Aorta (tissue), 5 donors: ENCODE measurements at regions not wholly inside any gene's neighbourhood (a gene's known extent, or its start where the extent isn't known, plus 50 kb on each side); places are given as distances from the start of the nearest gene placed in this dataset.

Experiments used
- ATAC-seq: fragments of 200-7000 bp; cut with Tn5 transposase; one replicate; pipeline ENCODE4 v1.9.1; 2022; ENCODE audit warnings: moderate library complexity; ENCODE audit not compliant: low FRiP score
- DNase-seq, 2 donors: peaks; one replicate each; pipeline ENCODE4 v3.0.0-alpha.2; 2020
- H3K27ac ChIP-seq, 2 donors: one replicate each; pipeline ENCODE4 v1.5.1; 2013; ENCODE audit warnings: low read length in 2 of 2, mild to moderate bottlenecking in 2 of 2, moderate library complexity in 2 of 2, control low read depth in 1 of 2, inconsistent platforms in 1 of 2, low read depth in 1 of 2
- H3K27me3 ChIP-seq, 2 donors: one replicate each; pipeline ENCODE4 v1.6.1; 2013; ENCODE audit warnings: control low read depth in 1 of 2, low read length in 1 of 2, mild to moderate bottlenecking in 1 of 2, moderate library complexity in 1 of 2; ENCODE audit not compliant: insufficient read depth in 2 of 2, control insufficient read depth in 1 of 2
- H3K36me3 ChIP-seq, 2 donors: one replicate each; pipeline ENCODE4 v1.6.1; 2013; ENCODE audit warnings: control low read depth in 1 of 2, low read length in 1 of 2, mild to moderate bottlenecking in 1 of 2; ENCODE audit not compliant: insufficient read depth in 2 of 2, control insufficient read depth in 1 of 2
- H3K4me1 ChIP-seq, 2 donors: one replicate each; pipeline ENCODE4 v1.6.1; 2013; ENCODE audit warnings: low read length in 2 of 2, control low read depth in 1 of 2, mild to moderate bottlenecking in 1 of 2, moderate library complexity in 1 of 2; ENCODE audit not compliant: insufficient read depth in 2 of 2, control insufficient read depth in 1 of 2
- H3K4me3 ChIP-seq, 2 donors: one replicate each; pipeline ENCODE4 v1.5.1; 2013; ENCODE audit warnings: low read length in 2 of 2, control low read depth in 1 of 2, mild to moderate bottlenecking in 1 of 2
- H3K9me3 ChIP-seq: one replicate; pipeline ENCODE4 v1.6.1; 2013; ENCODE audit warnings: mild to moderate bottlenecking, low read length; ENCODE audit not compliant: control insufficient read depth
- WGBS, 2 donors: extraction: QIAGEN DNeasy Blood & Tissue Kit; methylation state at CpG; one replicate each; pipeline ENCODE4 v1.1.7; 2013; 5-methylcytosine and 5-hydroxymethylcytosine counted together
- intact Hi-C, 2 donors: fragments of 100-400 bp; cut with DNase I; formaldehyde crosslinking; loops; one replicate each; pipeline versions ENCODE4 v1.14.2 to v1.15.0; 2022
- donor health status: healthy with polysubstance abuse.
- donor health status: Bipolar disorder and iron deficiency.
- donor health status: DM: no; HTN: no; CAD: no.
- donor health status: DM: no; HTN: no; CAD: no.
- donor health status: DM: yes; HTN: yes; CAD: no.

GRCh38 chr7:17721736-17722285, 218.5 kb downstream of the SNX13 start:
- H3K4me3 ChIP-seq: no peak overlapping the region
- no peak for ATAC-seq
- intact Hi-C loops: no loop called here
- H3K36me3 ChIP-seq: no peaks in the 10 kb centered on the region
- H3K9me3 ChIP-seq: no peaks in the 10 kb centered on the region
- DNase-seq: no peak
- no peak overlapping the region for H3K27ac ChIP-seq
- no peaks in the 10 kb centered on the region for H3K4me1 ChIP-seq
- no peaks in the 10 kb centered on the region for H3K27me3 ChIP-seq

- intact Hi-C loops: no loop called here
- Histone ChIP-seq H3K36me3 (no peaks in the 10 kb centered on the region), H3K9me3 (no peaks in the 10 kb centered on the region), H3K4me3 (no peak overlapping the region), H3K4me1 (no peaks in the 10 kb centered on the region), H3K27me3 (no peaks in the 10 kb centered on the region), H3K27ac (no peak overlapping the region)
- DNase-seq (no peak), ATAC-seq (no peak)
- WGBS, 2 donors: 69 to 72% methylated on average over 2 of the region's 2 CpGs
Observed at GRCh38 chr7:17722798-17723197, 217.5 kb downstream of the SNX13 start.

- WGBS, 2 donors: 1 to 16% methylated on average over 2 of the region's 2 CpGs
- ATAC-seq: peak; percentile 59
- no peaks in the 10 kb centered on the region for H3K36me3 ChIP-seq
- no peak for DNase-seq
- H3K27me3 ChIP-seq: no peaks in the 10 kb centered on the region
- no peaks in the 10 kb centered on the region for H3K9me3 ChIP-seq
- intact Hi-C loops: no loop called here
- H3K4me1 ChIP-seq: no peaks in the 10 kb centered on the region
- no peak overlapping the region for H3K4me3 ChIP-seq
- H3K27ac ChIP-seq: no peak overlapping the region
Observed at GRCh38 chr7:17725821-17726220, 214.5 kb downstream of the SNX13 start.

- Histone ChIP-seq H3K9me3 (peaks cover 6% of the 10 kb centered on the region), H3K27me3 (no peaks in the 10 kb centered on the region), H3K4me1 (no peaks in the 10 kb centered on the region), H3K4me3 (no peak overlapping the region), H3K36me3 (no peaks in the 10 kb centered on the region), H3K27ac (no peak overlapping the region)
- no peak for ATAC-seq
- DNase-seq: no peak
- intact Hi-C loops: no loop called here
- 64 to 65% methylated on average over 3 of the region's 3 CpGs for WGBS, 2 donors
Observed at GRCh38 chr7:17732083-17732482, 208.2 kb downstream of the SNX13 start.
